ENCODE measurements at regions not wholly inside any gene's neighbourhood (a gene's known extent, or its start where the extent isn't known, plus 50 kb on each side); places are given as distances from the start of the nearest gene placed in this dataset.

DNA sequence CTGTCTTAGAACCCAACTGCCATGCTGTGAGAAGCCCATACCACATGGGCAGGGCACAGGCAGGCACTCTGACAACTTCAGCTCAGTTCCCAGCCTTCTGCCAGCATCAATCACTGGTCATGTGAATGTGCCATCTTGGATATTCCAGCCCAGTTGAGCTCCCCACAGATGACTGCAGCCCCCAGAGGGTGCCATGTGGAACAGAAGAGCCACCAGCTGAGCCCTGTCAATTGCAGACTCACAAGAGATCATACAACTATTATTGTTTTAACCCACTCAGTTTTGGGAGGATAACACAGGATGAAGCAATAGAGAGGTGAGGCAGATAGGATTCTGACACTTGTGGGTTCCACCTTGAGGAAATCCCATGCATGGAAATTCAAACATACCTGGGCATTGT is 78.4 kb upstream of the ZBTB40 start:
- H4K8ac ChIP-seq (ENCODE audit: low read depth, low read length) = no peak overlapping the region
- no peak overlapping the region for H2BK120ac ChIP-seq (ENCODE audit: low read depth, low read length)
- H3K36me3 ChIP-seq (replicated peaks in 1 of 2; ENCODE audit: control insufficient read depth in 2 of 2, insufficient read depth in 2 of 2, low read length in 2 of 2) = no peaks in the 10 kb centered on the region
- H2BK12ac ChIP-seq (ENCODE audit: low read length) = no peak overlapping the region
- H2AK5ac ChIP-seq (ENCODE audit: low read depth, low read length) = no peak overlapping the region
- no peak overlapping the region for H3K4ac ChIP-seq (ENCODE audit: low read length)
- no peaks in the 10 kb centered on the region for H3K4me1 ChIP-seq (ENCODE audit: control insufficient read depth in 2 of 2, insufficient read depth in 1 of 2, low read depth in 1 of 2, low read length in 2 of 2)
- no peak overlapping the region for H3K4me2 ChIP-seq (ENCODE audit: insufficient read depth, low read length, poor library complexity, severe bottlenecking)
- H3K18ac ChIP-seq (ENCODE audit: low read length) = no peak overlapping the region
- H3K9ac ChIP-seq (ENCODE audit: low read depth, low read length, poor library complexity) = no peak overlapping the region
- peaks cover 0 to 2% of the 10 kb centered on the region in 2 donors for H3K9me3 ChIP-seq (replicated peaks in 1 of 2; ENCODE audit: control insufficient read depth in 2 of 2, insufficient read depth in 1 of 2, low read depth in 1 of 2, low read length in 2 of 2)
- no peak overlapping the region for H2BK15ac ChIP-seq (ENCODE audit: low read length)
- no peak overlapping the region for H2BK5ac ChIP-seq (ENCODE audit: low read length)
- H3K14ac ChIP-seq (ENCODE audit: low read length) = no peak overlapping the region
- H3K79me1 ChIP-seq (ENCODE audit: low read depth, low read length) = no peaks in the 10 kb centered on the region
- H3K4me3 ChIP-seq (ENCODE audit: low read length in 2 of 2) = no peak overlapping the region
- no peak overlapping the region for H3K27ac ChIP-seq (replicated peaks; ENCODE audit: low read length)
- H4K91ac ChIP-seq (ENCODE audit: low read depth, low read length, poor library complexity) = no peak overlapping the region
- H3K23ac ChIP-seq (ENCODE audit: low read depth, low read length, poor library complexity) = no peak overlapping the region
- DNase-seq (ENCODE audit: low spot score) = no peak
- no peak overlapping the region for H2AFZ ChIP-seq (ENCODE audit: low read length)
- H3K27me3 ChIP-seq (ENCODE audit: control insufficient read depth in 3 of 3, insufficient read depth in 3 of 3, low read depth in 1 of 3, low read length in 3 of 3) = peaks cover 0 to 5% (median 0%) of the 10 kb centered on the region in 3 experiments

GRCh38 chr1:22374001-22374400 is 77.7 kb upstream of the ZBTB40 start:
- H4K8ac ChIP-seq (ENCODE audit: low read depth, low read length) = no peak overlapping the region
- no peaks in the 10 kb centered on the region for H3K79me1 ChIP-seq (ENCODE audit: low read depth, low read length)
- no peak overlapping the region for H3K18ac ChIP-seq (ENCODE audit: low read length)
- peaks cover 0 to 2% of the 10 kb centered on the region in 2 donors for H3K9me3 ChIP-seq (replicated peaks in 1 of 2; ENCODE audit: control insufficient read depth in 2 of 2, insufficient read depth in 1 of 2, low read depth in 1 of 2, low read length in 2 of 2)
- H3K4me3 ChIP-seq (ENCODE audit: low read length in 2 of 2) = no peak overlapping the region
- H3K23ac ChIP-seq (ENCODE audit: low read depth, low read length, poor library complexity) = no peak overlapping the region
- no peak for DNase-seq (ENCODE audit: low spot score)
- H3K9ac ChIP-seq (ENCODE audit: low read depth, low read length, poor library complexity) = no peak overlapping the region
- H2BK12ac ChIP-seq (ENCODE audit: low read length) = no peak overlapping the region
- no peak overlapping the region for H3K4ac ChIP-seq (ENCODE audit: low read length)
- no peaks in the 10 kb centered on the region for H3K36me3 ChIP-seq (replicated peaks in 1 of 2; ENCODE audit: control insufficient read depth in 2 of 2, insufficient read depth in 2 of 2, low read length in 2 of 2)
- peaks cover 0 to 9% (median 0%) of the 10 kb centered on the region in 3 experiments for H3K27me3 ChIP-seq (ENCODE audit: control insufficient read depth in 3 of 3, insufficient read depth in 3 of 3, low read depth in 1 of 3, low read length in 3 of 3)
- no peak overlapping the region for H2BK120ac ChIP-seq (ENCODE audit: low read depth, low read length)
- no peak overlapping the region for H4K91ac ChIP-seq (ENCODE audit: low read depth, low read length, poor library complexity)
- H3K27ac ChIP-seq (replicated peaks; ENCODE audit: low read length) = no peak overlapping the region
- H3K14ac ChIP-seq (ENCODE audit: low read length) = no peak overlapping the region
- no peak overlapping the region for H2BK15ac ChIP-seq (ENCODE audit: low read length)
- H2AFZ ChIP-seq (ENCODE audit: low read length) = no peak overlapping the region
- H2BK5ac ChIP-seq (ENCODE audit: low read length) = no peak overlapping the region
- no peak overlapping the region for H3K4me2 ChIP-seq (ENCODE audit: insufficient read depth, low read length, poor library complexity, severe bottlenecking)
- no peaks in the 10 kb centered on the region for H3K4me1 ChIP-seq (ENCODE audit: control insufficient read depth in 2 of 2, insufficient read depth in 1 of 2, low read depth in 1 of 2, low read length in 2 of 2)
- H2AK5ac ChIP-seq (ENCODE audit: low read depth, low read length) = no peak overlapping the region
- WGBS, 2 donors (ENCODE audit: extremely low coverage in 2 of 2, insufficient read length in 2 of 2, insufficient replicate concordance in 1 of 2) = no CpG with 5 or more reads among the region's 1 CpG

DNA sequence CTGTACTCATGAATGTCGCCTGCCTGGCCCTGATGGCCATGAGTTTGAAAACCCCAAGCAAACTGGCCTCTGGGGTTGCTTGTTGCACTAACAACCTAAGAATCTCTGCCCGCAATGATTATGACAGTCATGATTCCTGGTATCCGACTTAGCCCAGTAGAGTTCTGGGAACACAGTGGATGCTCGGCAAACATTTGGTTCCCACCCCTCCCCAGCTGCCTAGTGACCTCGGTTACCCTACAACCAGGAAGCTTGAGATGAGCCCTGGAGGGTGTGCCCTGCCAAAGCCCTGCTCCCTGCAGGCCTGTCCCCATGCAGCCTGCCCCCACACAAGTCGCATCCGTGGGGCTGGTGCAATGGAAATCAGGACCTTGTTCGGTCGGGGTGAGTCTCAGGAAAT is 76.0 kb upstream of the ZBTB40 start:
- Histone ChIP-seq H2BK15ac (ENCODE audit: low read length) (no peak overlapping the region), H3K4ac (ENCODE audit: low read length) (no peak overlapping the region), H3K9me3 (replicated peaks in 1 of 2; ENCODE audit: control insufficient read depth in 2 of 2, insufficient read depth in 1 of 2, low read depth in 1 of 2, low read length in 2 of 2) (peaks cover 0 to 2% of the 10 kb centered on the region in 2 donors), H3K18ac (ENCODE audit: low read length) (no peak overlapping the region), H3K27ac (replicated peaks; ENCODE audit: low read length) (no peak overlapping the region), H2BK5ac (ENCODE audit: low read length) (no peak overlapping the region), H2AFZ (ENCODE audit: low read length) (no peak overlapping the region), H3K4me1 (ENCODE audit: control insufficient read depth in 2 of 2, insufficient read depth in 1 of 2, low read depth in 1 of 2, low read length in 2 of 2) (no peaks in the 10 kb centered on the region), H3K4me3 (ENCODE audit: low read length in 2 of 2) (no peak overlapping the region), H3K4me2 (ENCODE audit: insufficient read depth, low read length, poor library complexity, severe bottlenecking) (no peak overlapping the region), H3K23ac (ENCODE audit: low read depth, low read length, poor library complexity) (no peak overlapping the region), H3K14ac (ENCODE audit: low read length) (no peak overlapping the region), H4K91ac (ENCODE audit: low read depth, low read length, poor library complexity) (no peak overlapping the region), H3K79me1 (ENCODE audit: low read depth, low read length) (no peaks in the 10 kb centered on the region), H3K36me3 (replicated peaks in 1 of 2; ENCODE audit: control insufficient read depth in 2 of 2, insufficient read depth in 2 of 2, low read length in 2 of 2) (no peaks in the 10 kb centered on the region), H2AK5ac (ENCODE audit: low read depth, low read length) (no peak overlapping the region), H2BK120ac (ENCODE audit: low read depth, low read length) (no peak overlapping the region), H3K27me3 (ENCODE audit: control insufficient read depth in 3 of 3, insufficient read depth in 3 of 3, low read depth in 1 of 3, low read length in 3 of 3) (peaks cover 0 to 20% (median 0%) of the 10 kb centered on the region in 3 experiments), H3K9ac (ENCODE audit: low read depth, low read length, poor library complexity) (no peak overlapping the region), H2BK12ac (ENCODE audit: low read length) (no peak overlapping the region), H4K8ac (ENCODE audit: low read depth, low read length) (no peak overlapping the region)
- no peak for DNase-seq (ENCODE audit: low spot score)
- WGBS, 2 donors (ENCODE audit: extremely low coverage in 2 of 2, insufficient read length in 2 of 2, insufficient replicate concordance in 1 of 2) = no CpG with 5 or more reads among the region's 9 CpGs

DNA sequence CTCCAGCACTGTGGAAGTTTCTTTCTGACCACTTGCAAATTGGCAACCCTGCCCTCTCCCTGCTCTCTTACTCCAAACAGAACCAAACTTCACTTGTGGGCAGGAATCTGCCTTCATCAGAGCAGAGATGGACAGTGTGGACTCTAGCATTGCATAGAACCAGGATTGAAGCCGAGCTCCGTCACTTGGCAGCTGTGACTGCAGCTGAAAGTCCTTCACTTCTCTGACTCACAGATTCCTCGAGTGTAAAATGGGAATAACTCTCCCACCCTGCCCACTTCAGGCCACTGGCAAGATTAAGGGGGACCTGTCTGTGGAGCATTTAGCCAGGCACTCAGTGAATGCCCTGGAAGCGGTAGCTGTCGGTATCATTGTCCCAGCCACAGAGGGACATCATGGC is 75.7 kb upstream of the ZBTB40 start:
- H4K91ac ChIP-seq (ENCODE audit: low read depth, low read length, poor library complexity) = no peak overlapping the region
- H2AK5ac ChIP-seq (ENCODE audit: low read depth, low read length) = no peak overlapping the region
- H3K27ac ChIP-seq (replicated peaks; ENCODE audit: low read length) = no peak overlapping the region
- no peaks in the 10 kb centered on the region for H3K4me1 ChIP-seq (ENCODE audit: control insufficient read depth in 2 of 2, insufficient read depth in 1 of 2, low read depth in 1 of 2, low read length in 2 of 2)
- H3K79me1 ChIP-seq (ENCODE audit: low read depth, low read length) = no peaks in the 10 kb centered on the region
- H2AFZ ChIP-seq (ENCODE audit: low read length) = no peak overlapping the region
- no peak overlapping the region for H4K8ac ChIP-seq (ENCODE audit: low read depth, low read length)
- no peak overlapping the region for H3K18ac ChIP-seq (ENCODE audit: low read length)
- H2BK12ac ChIP-seq (ENCODE audit: low read length) = no peak overlapping the region
- H3K36me3 ChIP-seq (replicated peaks in 1 of 2; ENCODE audit: control insufficient read depth in 2 of 2, insufficient read depth in 2 of 2, low read length in 2 of 2) = no peaks in the 10 kb centered on the region
- peaks cover 0 to 2% of the 10 kb centered on the region in 2 donors for H3K9me3 ChIP-seq (replicated peaks in 1 of 2; ENCODE audit: control insufficient read depth in 2 of 2, insufficient read depth in 1 of 2, low read depth in 1 of 2, low read length in 2 of 2)
- no peak overlapping the region for H3K4ac ChIP-seq (ENCODE audit: low read length)
- H3K4me2 ChIP-seq (ENCODE audit: insufficient read depth, low read length, poor library complexity, severe bottlenecking) = no peak overlapping the region
- no peak overlapping the region for H2BK15ac ChIP-seq (ENCODE audit: low read length)
- no peak for DNase-seq (ENCODE audit: low spot score)
- H3K9ac ChIP-seq (ENCODE audit: low read depth, low read length, poor library complexity) = no peak overlapping the region
- no peak overlapping the region for H3K4me3 ChIP-seq (ENCODE audit: low read length in 2 of 2)
- H2BK5ac ChIP-seq (ENCODE audit: low read length) = no peak overlapping the region
- no peak overlapping the region for H3K23ac ChIP-seq (ENCODE audit: low read depth, low read length, poor library complexity)
- no CpG with 5 or more reads among the region's 5 CpGs for WGBS, 2 donors (ENCODE audit: extremely low coverage in 2 of 2, insufficient read length in 2 of 2, insufficient replicate concordance in 1 of 2)
- no peak overlapping the region for H3K14ac ChIP-seq (ENCODE audit: low read length)
- H2BK120ac ChIP-seq (ENCODE audit: low read depth, low read length) = no peak overlapping the region
- H3K27me3 ChIP-seq (ENCODE audit: control insufficient read depth in 3 of 3, insufficient read depth in 3 of 3, low read depth in 1 of 3, low read length in 3 of 3) = peaks cover 0 to 20% (median 0%) of the 10 kb centered on the region in 3 experiments
